DMS153 treated with DMSO at 0.1 percent for 48 hours (cell line): ENCODE measurements at regions not wholly inside any gene's neighbourhood (a gene's known extent, or its start where the extent isn't known, plus 50 kb on each side); places are given as distances from the start of the nearest gene placed in this dataset.

Experiments
- DNase-seq: peaks from one replicate; lab custom pipeline; 2025; ENCODE audit not compliant: unreplicated experiment; lab: John Stamatoyannopoulos, UW

GRCh38 chr9:27625751-27626150 lies 52.5 kb upstream of the C9orf72 start:
- DNase-seq = no peak

- DNase-seq = no peak
Observed at GRCh38 chr9:27626244-27627187, 53.2 kb upstream of the C9orf72 start.

GRCh38 chr9:27627188-27627564 lies 53.9 kb upstream of the C9orf72 start:
- no peak for DNase-seq

- DNase-seq = no peak
Observed at GRCh38 chr9:27628311-27628710, 55.0 kb upstream of the C9orf72 start.

- DNase-seq = no peak
Observed at GRCh38 chr9:27629425-27629824, 56.1 kb upstream of the C9orf72 start.

GRCh38 chr9:27632254-27632653 lies 59.0 kb upstream of the C9orf72 start:
- no peak for DNase-seq

- no peak for DNase-seq
Observed at GRCh38 chr9:27633764-27634163, 60.5 kb upstream of the C9orf72 start.

- DNase-seq = no peak
Observed at GRCh38 chr9:27634879-27635278, 61.6 kb upstream of the C9orf72 start.

GRCh38 chr9:27638716-27639115 lies 65.4 kb upstream of the C9orf72 start:
- no peak for DNase-seq

GRCh38 chr9:27645161-27645840 lies 72.0 kb upstream of the C9orf72 start:
- no peak for DNase-seq

GRCh38 chr9:27653246-27653645 lies 80.0 kb upstream of the C9orf72 start:
- DNase-seq = no peak

- no peak for DNase-seq
Observed at GRCh38 chr9:27653957-27654356, 80.7 kb upstream of the C9orf72 start.

GRCh38 chr9:27654629-27655285 lies 81.5 kb upstream of the C9orf72 start:
- no peak for DNase-seq

GRCh38 chr9:27655441-27655840 lies 82.2 kb upstream of the C9orf72 start:
- no peak for DNase-seq

- DNase-seq = no peak
Observed at GRCh38 chr9:27659001-27659400, 85.7 kb upstream of the C9orf72 start.

GRCh38 chr9:27659571-27659970 lies 86.3 kb upstream of the C9orf72 start:
- DNase-seq = no peak

- no peak for DNase-seq
Observed at GRCh38 chr9:27660148-27660547, 86.9 kb upstream of the C9orf72 start.

- DNase-seq = no peak
Observed at GRCh38 chr9:27663526-27663925, 90.2 kb upstream of the C9orf72 start.

GRCh38 chr9:27664121-27664779 lies 91.0 kb upstream of the C9orf72 start:
- no peak for DNase-seq

GRCh38 chr9:27665136-27665535 lies 91.9 kb upstream of the C9orf72 start:
- DNase-seq = peak; percentile 31

- no peak for DNase-seq
Observed at GRCh38 chr9:27668280-27668679, 95.0 kb upstream of the C9orf72 start.
